ENCODE measurements at regions not wholly inside any gene's neighbourhood (a gene's known extent, or its start where the extent isn't known, plus 50 kb on each side); places are given as distances from the start of the nearest gene placed in this dataset.

DNA sequence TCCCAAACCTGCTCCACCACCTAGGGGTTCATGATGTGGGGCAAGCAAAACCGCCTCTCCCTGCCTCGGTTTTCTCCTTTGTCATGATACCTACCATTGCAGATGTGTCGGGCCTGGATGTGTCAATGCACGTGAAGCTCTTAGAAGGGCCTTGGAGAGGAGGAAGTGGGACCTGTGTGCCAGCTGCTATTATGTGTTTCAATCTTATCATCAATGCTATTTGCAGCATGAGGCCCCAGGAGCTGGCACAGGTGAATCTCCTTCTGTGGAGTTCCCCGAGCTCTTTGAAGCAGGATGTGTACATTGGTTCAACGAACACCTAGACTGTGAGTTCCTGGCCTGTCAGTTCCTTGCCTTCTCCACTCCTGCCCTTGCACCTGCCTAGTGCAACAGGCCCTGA, 331.6 kb downstream of the CTTN start:
- TF ChIP-seq FOXK2 (IDR thresholded peaks at IDR 0.05) (no peak), TARDBP (IDR thresholded peaks at IDR 0.05) (no peak), BHLHE40 (IDR thresholded peaks at IDR 0.05; ENCODE audit: borderline replicate concordance) (no peak)

Data from HEK293T (cell line).